GM08714 (cell line): ENCODE measurements at regions not wholly inside any gene's neighbourhood (a gene's known extent, or its start where the extent isn't known, plus 50 kb on each side); places are given as distances from the start of the nearest gene placed in this dataset.
"Not testable (repeated sequence)": the region's sequence is repeated elsewhere in the genome, so short reads cannot be mapped to it uniquely, and the experiment has no call there.

Experiments used
- H3K4me3 ChIP-seq: fragments of 200-500 bp; sonication (Bioruptor generic); 2 replicates; pipeline ENCODE4 v1.5.1; 2014; ENCODE audit warnings: mild to moderate bottlenecking, low read length, inconsistent platforms
- ZNF274 ChIP-seq: IDR thresholded peaks from 2 replicates; pipeline ENCODE4 v1.6.1; 2012; ENCODE audit warnings: mild to moderate bottlenecking, low read depth, low read length

DNA sequence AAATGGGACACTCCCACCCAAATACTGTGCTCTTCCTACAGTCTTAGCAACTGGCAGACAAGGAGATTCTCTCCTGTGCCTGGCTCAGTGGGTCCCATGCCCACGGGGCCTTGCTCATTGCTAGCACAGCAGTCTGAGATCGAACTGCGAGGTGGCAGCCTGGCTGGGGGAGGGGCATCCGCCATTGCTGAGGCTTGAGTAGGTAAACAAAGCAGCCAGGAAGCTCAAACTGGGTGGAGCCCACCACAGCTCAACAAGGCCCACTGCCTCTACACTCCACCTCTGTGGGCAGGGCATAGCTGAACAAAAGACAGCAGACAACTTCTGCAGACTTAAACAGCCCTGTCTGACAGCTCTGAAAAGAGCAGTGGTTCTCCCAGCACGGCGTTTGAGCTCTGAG, 174.8 kb downstream of the COL12A1 start:
- H3K4me3 ChIP-seq: not testable (repeated sequence)

- no peak overlapping the region for H3K4me3 ChIP-seq
- no peak for TF ChIP-seq ZNF274
Observed at GRCh38 chr6:75029333-75029732, 176.5 kb downstream of the COL12A1 start.

GRCh38 chr6:75025371-75025770, 180.5 kb downstream of the COL12A1 start:
- H3K4me3 ChIP-seq: no peak overlapping the region
- no peak for TF ChIP-seq ZNF274

DNA sequence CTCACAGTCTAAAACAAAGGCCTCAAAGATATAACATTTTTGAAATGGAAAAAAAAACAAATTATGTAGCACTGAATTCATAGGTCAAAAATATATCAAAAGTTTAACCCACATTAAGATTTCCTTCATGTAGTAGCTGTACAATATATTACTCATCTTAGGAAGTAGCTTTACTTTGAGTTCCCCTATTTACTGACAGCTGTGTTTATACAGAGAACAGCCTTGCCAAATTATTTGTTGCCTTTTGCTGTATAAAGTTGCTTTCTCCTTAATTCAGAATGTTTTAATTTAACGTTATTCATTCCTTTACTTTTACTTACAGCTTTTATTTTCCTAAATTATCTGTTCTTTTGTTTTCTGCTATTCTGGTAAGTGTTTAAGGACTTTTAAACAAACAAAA, 181.0 kb downstream of the COL12A1 start:
- no peak for TF ChIP-seq ZNF274
- no peak overlapping the region for H3K4me3 ChIP-seq

DNA sequence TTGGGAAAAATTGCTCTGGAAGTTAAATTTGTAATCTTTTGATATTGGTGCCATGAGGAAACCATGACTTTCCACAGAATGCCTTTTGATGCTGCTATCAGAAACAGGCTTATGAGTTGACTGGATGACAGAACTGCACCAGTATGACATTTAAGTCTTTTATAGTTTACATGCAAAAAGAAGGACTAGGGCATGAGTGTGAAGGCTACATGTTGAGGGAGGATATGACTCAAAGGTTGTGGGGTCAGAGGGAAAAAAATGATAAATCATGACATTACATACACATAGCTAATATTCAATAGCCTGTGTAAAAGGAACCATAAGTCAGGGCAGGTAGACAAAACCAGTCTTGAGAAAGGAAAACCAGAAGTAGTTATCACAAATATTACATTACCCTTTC, 182.2 kb downstream of the COL12A1 start:
- no peak overlapping the region for H3K4me3 ChIP-seq
- no peak for TF ChIP-seq ZNF274

- H3K4me3 ChIP-seq: no peak overlapping the region
- no peak for TF ChIP-seq ZNF274
Observed at GRCh38 chr6:75020971-75021370, 184.9 kb downstream of the COL12A1 start.

GRCh38 chr6:75020376-75020775, 185.5 kb downstream of the COL12A1 start:
- no peak overlapping the region for H3K4me3 ChIP-seq
- TF ChIP-seq ZNF274: no peak

GRCh38 chr6:75012018-75012417, 193.8 kb downstream of the COL12A1 start:
- TF ChIP-seq ZNF274: no peak
- no peak overlapping the region for H3K4me3 ChIP-seq

DNA sequence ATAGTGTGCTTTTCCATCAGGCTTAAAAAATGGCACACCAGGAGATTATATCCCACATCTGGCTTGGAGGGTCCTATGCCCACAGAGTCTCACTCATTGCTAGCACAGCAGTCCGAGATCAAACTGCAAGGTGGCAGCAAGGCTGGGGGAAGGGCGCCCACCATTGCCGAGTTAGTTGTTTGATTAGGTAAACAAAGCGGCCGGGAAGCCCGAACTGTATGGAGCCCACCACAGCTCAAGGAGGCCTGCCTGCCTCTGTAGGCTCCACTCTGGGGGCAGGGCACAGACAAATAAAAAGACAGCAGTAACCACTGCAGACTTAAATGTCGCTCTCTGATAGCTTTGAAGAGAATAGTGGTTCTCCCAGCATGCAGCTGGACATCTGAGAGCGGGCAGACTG, 201.9 kb downstream of the COL12A1 start:
- H3K4me3 ChIP-seq: not testable (repeated sequence)

DNA sequence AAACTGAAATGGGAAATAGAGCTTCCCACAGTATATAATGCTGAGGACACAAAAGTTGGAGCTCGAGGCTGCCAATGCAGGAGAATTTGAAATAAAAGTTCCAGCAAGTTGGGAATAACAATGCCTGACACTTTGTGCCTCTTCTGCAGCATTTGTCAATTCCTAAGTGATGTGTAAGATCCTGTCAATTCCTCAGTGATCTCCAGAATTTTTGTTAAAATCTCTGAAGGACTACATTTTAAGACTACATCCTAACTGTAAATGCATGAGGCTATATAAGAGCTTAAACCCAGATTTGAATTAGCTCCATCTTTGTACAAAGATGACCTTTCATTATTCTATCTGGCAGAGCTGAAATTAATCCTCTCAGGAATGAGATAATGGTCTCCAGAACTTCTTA, 208.2 kb downstream of the COL12A1 start:
- H3K4me3 ChIP-seq: no peak overlapping the region
- TF ChIP-seq ZNF274: no peak

- no peak overlapping the region for H3K4me3 ChIP-seq
- TF ChIP-seq ZNF274: no peak
Observed at GRCh38 chr6:74993136-74993535, 212.7 kb downstream of the COL12A1 start.

GRCh38 chr6:74991573-74992332, 214.1 kb downstream of the COL12A1 start:
- no peak for TF ChIP-seq ZNF274
- no peak overlapping the region for H3K4me3 ChIP-seq

- no peak overlapping the region for H3K4me3 ChIP-seq
- TF ChIP-seq ZNF274: no peak
Observed at GRCh38 chr6:74979065-74979766, 226.6 kb downstream of the COL12A1 start.

DNA sequence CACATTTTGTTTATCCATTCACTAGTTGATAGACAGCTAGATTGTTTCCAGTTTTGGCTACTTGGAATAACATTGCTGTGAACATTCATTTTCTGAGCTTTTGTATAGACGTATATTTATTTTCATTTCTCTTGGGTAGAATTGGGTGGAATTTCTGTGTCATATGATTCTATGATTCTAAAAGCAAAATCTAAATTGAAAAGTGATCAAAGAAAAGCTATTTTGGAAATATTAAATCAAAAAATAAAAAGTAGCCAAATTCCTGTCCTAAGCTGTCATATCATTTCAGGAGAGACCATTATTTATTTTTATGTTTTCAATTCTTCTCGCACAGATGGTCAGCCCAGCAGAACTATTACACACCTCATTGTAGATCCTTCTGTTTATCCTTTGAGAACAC, 229.2 kb downstream of the COL12A1 start:
- no peak for TF ChIP-seq ZNF274
- no peak overlapping the region for H3K4me3 ChIP-seq

DNA sequence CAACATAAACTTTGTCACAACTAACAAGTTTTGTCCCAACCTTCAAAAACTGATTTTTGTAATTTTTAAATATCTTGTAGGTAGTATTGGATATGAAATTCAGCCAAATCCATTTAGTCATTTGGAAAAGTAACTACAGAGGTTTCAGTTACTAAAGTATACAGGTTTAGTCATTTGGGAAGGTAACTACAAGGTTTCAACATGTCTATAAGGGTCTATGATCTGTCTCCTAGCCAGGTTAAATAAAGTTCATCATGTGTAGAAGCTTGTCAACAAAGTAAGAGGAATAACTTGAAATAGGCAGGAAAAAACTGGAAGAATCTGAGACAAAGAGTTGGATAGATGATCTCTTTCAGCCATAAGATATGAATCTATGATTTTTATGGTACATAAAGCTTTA, 229.8 kb downstream of the COL12A1 start:
- no peak for TF ChIP-seq ZNF274
- H3K4me3 ChIP-seq: no peak overlapping the region

- no peak overlapping the region for H3K4me3 ChIP-seq
Observed at GRCh38 chr6:74973591-74973990, 232.3 kb downstream of the COL12A1 start.

More at GRCh38 chr6:74973591-74973990, 232.3 kb downstream of the COL12A1 start:
- TF ChIP-seq ZNF274: no peak
